Sigmoid colon (tissue), 4 donors: ENCODE measurements at regions not wholly inside any gene's neighbourhood (a gene's known extent, or its start where the extent isn't known, plus 50 kb on each side); places are given as distances from the start of the nearest gene placed in this dataset.

ENCODE experiments used
- CTCF ChIP-seq, 4 experiments: fragments of 450-650 bp in 3 of 4; fragments of 200-600 bp in 1 of 4; IDR thresholded peaks; one replicate each; pipeline ENCODE4 v1.5.1; 2016 to 2019; ENCODE audit warnings: antibody characterized with exemption in 4 of 4, mild to moderate bottlenecking in 3 of 4, moderate library complexity in 2 of 4
- EP300 ChIP-seq, 4 donors: sonication (generic); formaldehyde crosslinking; IDR thresholded peaks; one replicate each; pipeline ENCODE4 v1.6.1; 2017; ENCODE audit warnings: antibody characterized with exemption in 4 of 4
- POLR2AphosphoS5 ChIP-seq, 4 donors: sonication (generic); formaldehyde crosslinking; IDR thresholded peaks; one replicate each; pipeline ENCODE4 v1.6.1; 2017; ENCODE audit warnings: antibody characterized with exemption in 4 of 4

GRCh38 chr6:91144126-91144525 lies 557.3 kb upstream of the MAP3K7 start:
- TF ChIP-seq EP300 (IDR thresholded peaks at IDR 0.05) (no peak), CTCF (IDR thresholded peaks at IDR 0.05) (no peak), POLR2AphosphoS5 (IDR thresholded peaks at IDR 0.05) (no peak)
